IMR-90 (cell line): ENCODE measurements at regions not wholly inside any gene's neighbourhood (a gene's known extent, or its start where the extent isn't known, plus 50 kb on each side); places are given as distances from the start of the nearest gene placed in this dataset.

Experiments used
- ATAC-seq: fragments of 200-7000 bp; cut with Tn5 transposase; 2 replicates; pipeline ENCODE4 v1.9.1; 2020; ENCODE audit warnings: low read depth, mild to moderate bottlenecking, moderate library complexity
- BruUV-seq: library from RNA; stranded (reverse); fragments of 400-500 nt; replicated peaks from 2 replicates; lab custom pipeline; 2021; lab: Mats Ljungman, UMichigan
- CTCF ChIA-PET: fragments of 300-600 bp; formaldehyde crosslinking; extraction: SDS; loops from one replicate; lab custom pipeline; 2021; ENCODE audit warnings: antibody characterized with exemption; lab: Yijun Ruan, JAX
- POLR2A ChIA-PET: fragments of 300-600 bp; sonication (Branson Sonifier 250); formaldehyde crosslinking; loops from one replicate; lab custom pipeline; 2022; ENCODE audit warnings: antibody characterized with exemption; ENCODE audit not compliant: unreplicated experiment; lab: Charles Lee
- DNase-seq: peaks from one replicate; pipeline ENCODE4 v3.0.0; 2013
- H2AFZ ChIP-seq: replicated peaks from 2 replicates; pipeline ENCODE3; 2013; ENCODE audit warnings: low read length, mild to moderate bottlenecking; ENCODE audit not compliant: poor library complexity
- H2AK5ac ChIP-seq: 2 replicates; pipeline ENCODE4 v1.6.1; 2013; ENCODE audit warnings: low read depth, low read length, inconsistent platforms
- H2AK9ac ChIP-seq: replicated peaks from 2 replicates; pipeline ENCODE3; 2013; ENCODE audit warnings: mild to moderate bottlenecking, low read depth, low read length, moderate library complexity; ENCODE audit not compliant: poor library complexity
- H2BK120ac ChIP-seq: 2 replicates; pipeline ENCODE4 v1.6.1; 2013; ENCODE audit warnings: low read depth, low read length, inconsistent platforms
- H2BK15ac ChIP-seq: 3 replicates; pipeline ENCODE4 v1.6.1; 2013; ENCODE audit warnings: low read depth, low read length, inconsistent platforms
- H2BK20ac ChIP-seq: 2 replicates; pipeline ENCODE4 v1.6.1; 2013; ENCODE audit warnings: low read depth, mild to moderate bottlenecking, inconsistent platforms, low read length, moderate library complexity
- H2BK5ac ChIP-seq: 2 replicates; pipeline ENCODE4 v1.6.1; 2013; ENCODE audit warnings: mild to moderate bottlenecking, low read depth, low read length, inconsistent platforms; ENCODE audit not compliant: poor library complexity, severe bottlenecking
- H3K14ac ChIP-seq: replicated peaks from 2 replicates; pipeline ENCODE4 v1.6.1; 2013; ENCODE audit warnings: low read depth, low read length, inconsistent platforms
- H3K18ac ChIP-seq: 2 replicates; pipeline ENCODE4 v1.6.1; 2013; ENCODE audit warnings: low read depth, low read length, control low read depth
- H3K23ac ChIP-seq: 2 replicates; pipeline ENCODE4 v1.6.1; 2013; ENCODE audit warnings: low read depth, low read length, inconsistent platforms
- H3K27ac ChIP-seq: 2 replicates; pipeline ENCODE4 v1.5.1; 2013; ENCODE audit warnings: mild to moderate bottlenecking, control low read depth, low read length; ENCODE audit not compliant: insufficient read depth
- H3K27me3 ChIP-seq: 2 replicates; pipeline ENCODE4 v1.6.1; 2013; ENCODE audit warnings: low read length; ENCODE audit not compliant: control insufficient read depth, insufficient read depth
- H3K36me3 ChIP-seq: 2 replicates; pipeline ENCODE4 v1.6.1; 2013; ENCODE audit warnings: low read length, mixed read lengths; ENCODE audit not compliant: control insufficient read depth, insufficient read depth
- H3K4ac ChIP-seq: 2 replicates; pipeline ENCODE4 v1.6.1; 2013; ENCODE audit warnings: low read depth, low read length, inconsistent platforms
- H3K4me1 ChIP-seq: 2 replicates; pipeline ENCODE4 v1.6.1; 2013; ENCODE audit warnings: low read length, mixed read lengths; ENCODE audit not compliant: control insufficient read depth, insufficient read depth
- H3K4me2 ChIP-seq: 2 replicates; pipeline ENCODE4 v1.6.1; 2013; ENCODE audit warnings: low read depth, mild to moderate bottlenecking, control low read depth, low read length, moderate library complexity
- H3K4me3 ChIP-seq: 2 replicates; pipeline ENCODE4 v1.5.1; 2013; ENCODE audit warnings: low read depth, mild to moderate bottlenecking, control low read depth, low read length, moderate library complexity; ENCODE audit not compliant: insufficient read depth
- H3K56ac ChIP-seq: 2 replicates; pipeline ENCODE4 v1.6.1; 2013; ENCODE audit warnings: low read length, inconsistent platforms; ENCODE audit not compliant: insufficient read depth; ENCODE audit errors: extremely low read depth
- H3K79me1 ChIP-seq, 2 experiments: 2 replicates each; pipeline ENCODE4 v1.6.1; 2013; ENCODE audit warnings: low read length in 2 of 2, inconsistent platforms in 1 of 2, low read depth in 1 of 2
- H3K9ac ChIP-seq: 2 replicates; pipeline ENCODE4 v1.6.1; 2013; ENCODE audit warnings: low read depth, low read length, control low read depth
- H3K9me1 ChIP-seq: 2 replicates; pipeline ENCODE4 v1.6.1; 2013; ENCODE audit warnings: low read length, inconsistent platforms; ENCODE audit not compliant: insufficient read depth
- H3K9me3 ChIP-seq: 2 replicates; pipeline ENCODE4 v1.6.1; 2013; ENCODE audit warnings: low read length; ENCODE audit not compliant: control insufficient read depth, insufficient read depth
- H4K20me1 ChIP-seq: 2 replicates; pipeline ENCODE4 v1.6.1; 2013; ENCODE audit warnings: low read length, inconsistent platforms; ENCODE audit not compliant: insufficient read depth
- H4K5ac ChIP-seq: 2 replicates; pipeline ENCODE4 v1.6.1; 2013; ENCODE audit warnings: mild to moderate bottlenecking, low read depth, low read length, control low read depth
- H4K8ac ChIP-seq, 2 experiments: 2 replicates each; pipeline ENCODE4 v1.6.1; 2013; ENCODE audit warnings: low read depth in 2 of 2, low read length in 2 of 2, control low read depth in 1 of 2, inconsistent platforms in 1 of 2
- H4K91ac ChIP-seq: 2 replicates; pipeline ENCODE4 v1.6.1; 2013; ENCODE audit warnings: low read depth, low read length, inconsistent platforms; ENCODE audit not compliant: insufficient read depth
- CEBPB ChIP-seq: IDR thresholded peaks from 2 replicates; pipeline ENCODE4 v1.6.1; 2012; ENCODE audit warnings: low read depth, low read length, improper control_type of control experiment
- CHD1 ChIP-seq: IDR thresholded peaks from 2 replicates; pipeline ENCODE4 v1.6.1; 2012; ENCODE audit warnings: low read depth, low read length, improper control_type of control experiment
- FOS ChIP-seq: fragments of 150-350 bp; IDR thresholded peaks from 2 replicates; pipeline ENCODE4 v1.6.1; 2016; ENCODE audit warnings: low read depth, low read length
- MAFK ChIP-seq: IDR thresholded peaks from 2 replicates; pipeline ENCODE4 v1.6.1; 2012; ENCODE audit warnings: low read depth, low read length, improper control_type of control experiment
- MXI1 ChIP-seq: IDR thresholded peaks from 2 replicates; pipeline ENCODE4 v1.6.1; 2012; ENCODE audit warnings: low read depth, mild to moderate bottlenecking, low read length, moderate library complexity, borderline replicate concordance
- NFE2L2 ChIP-seq: fragments of 150-350 bp; IDR thresholded peaks from 2 replicates; pipeline ENCODE4 v1.6.1; 2016; ENCODE audit warnings: low read depth, mild to moderate bottlenecking, low read length
- POLR2A ChIP-seq: IDR thresholded peaks from 2 replicates; pipeline ENCODE4 v1.6.1; 2012; ENCODE audit warnings: mild to moderate bottlenecking, low read depth, low read length
- RAD21 ChIP-seq: IDR thresholded peaks from 2 replicates; pipeline ENCODE4 v1.6.1; 2012; ENCODE audit warnings: low read length, improper control_type of control experiment
- RFX5 ChIP-seq: IDR thresholded peaks from 2 replicates; pipeline ENCODE4 v1.8.0; 2012; ENCODE audit warnings: low read depth, mild to moderate bottlenecking, low read length, moderate library complexity
- SMC3 ChIP-seq: fragments of 150-350 bp; IDR thresholded peaks from 2 replicates; pipeline ENCODE4 v1.6.1; 2016; ENCODE audit warnings: low read depth, mild to moderate bottlenecking, antibody characterized with exemption, low read length, moderate library complexity
- WGBS, 2 experiments: methylation state at CpG; one replicate each; pipeline versions ENCODE4 v1.1.5 to v1.1.7; 2013; ENCODE audit warnings: missing lambda C conversion rate in 2 of 2; ENCODE audit not compliant: insufficient read length in 1 of 2; ENCODE audit errors: extremely low coverage in 2 of 2; 5-methylcytosine and 5-hydroxymethylcytosine counted together
- dilution Hi-C: fragments of 300-500 bp; cut with HindIII; formaldehyde crosslinking; loops from one replicate; pipeline ENCODE4 v1.14.3; 2018; ENCODE audit warnings: low sequenced_read_pairs; ENCODE audit not compliant: unreplicated experiment
- in situ Hi-C: fragments of 300-500 bp; cut with MboI; formaldehyde crosslinking; loops from 3 replicates; pipeline ENCODE4 v1.14.3; 2019; ENCODE audit warnings: low sequenced_read_pairs, inconsistent platforms, mixed read lengths
- intact Hi-C: fragments of 100-400 bp; cut with micrococcal nuclease; formaldehyde crosslinking; loops from 2 replicates; pipeline ENCODE4 v1.10.0; 2022
- TF ChIP-seq, protein P1 (sequence below): fragments of 150-350 bp; IDR thresholded peaks from 2 replicates; pipeline ENCODE4 v1.6.1; 2016; ENCODE audit warnings: low read depth, mild to moderate bottlenecking, low read length, moderate library complexity, borderline replicate concordance
- TF ChIP-seq, protein P2 (sequence below): fragments of 150-350 bp; IDR thresholded peaks from 2 replicates; pipeline ENCODE4 v1.6.1; 2017; ENCODE audit warnings: mild to moderate bottlenecking, antibody characterized with exemption, low read length, low read depth
- TF ChIP-seq, protein P3 (sequence below): conservative IDR thresholded peaks from 2 replicates; pipeline ENCODE4 v1.5.1; 2012; ENCODE audit warnings: mild to moderate bottlenecking, low read depth, low read length, improper control_type of control experiment

DNA sequence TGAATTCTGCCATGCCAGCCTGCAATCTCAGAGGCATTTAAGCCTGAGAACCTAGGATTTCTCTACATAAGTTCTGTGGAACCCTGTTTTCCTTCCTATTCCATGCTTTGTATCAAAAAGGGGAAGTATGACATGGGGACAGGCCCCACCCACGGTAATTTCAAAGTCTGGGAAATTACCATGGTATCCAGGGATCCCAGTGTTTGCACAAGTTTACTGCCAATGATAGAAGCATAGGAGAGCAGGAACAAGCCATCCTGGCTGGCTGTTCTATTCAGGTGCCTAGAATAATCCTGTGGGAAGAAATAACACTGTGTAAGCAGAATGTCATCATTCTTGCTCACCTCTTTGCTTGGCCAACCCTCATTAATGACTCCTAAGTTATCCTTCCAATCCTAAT is 53.8 kb upstream of the ATP1B1 start:
- no peak overlapping the region for H3K27ac ChIP-seq
- TF ChIP-seq CHD1 = no peak
- TF ChIP-seq FOS = no peak
- TF ChIP-seq, protein P1, sequence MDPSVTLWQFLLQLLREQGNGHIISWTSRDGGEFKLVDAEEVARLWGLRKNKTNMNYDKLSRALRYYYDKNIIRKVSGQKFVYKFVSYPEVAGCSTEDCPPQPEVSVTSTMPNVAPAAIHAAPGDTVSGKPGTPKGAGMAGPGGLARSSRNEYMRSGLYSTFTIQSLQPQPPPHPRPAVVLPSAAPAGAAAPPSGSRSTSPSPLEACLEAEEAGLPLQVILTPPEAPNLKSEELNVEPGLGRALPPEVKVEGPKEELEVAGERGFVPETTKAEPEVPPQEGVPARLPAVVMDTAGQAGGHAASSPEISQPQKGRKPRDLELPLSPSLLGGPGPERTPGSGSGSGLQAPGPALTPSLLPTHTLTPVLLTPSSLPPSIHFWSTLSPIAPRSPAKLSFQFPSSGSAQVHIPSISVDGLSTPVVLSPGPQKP = no peak
- TF ChIP-seq, protein P2, sequence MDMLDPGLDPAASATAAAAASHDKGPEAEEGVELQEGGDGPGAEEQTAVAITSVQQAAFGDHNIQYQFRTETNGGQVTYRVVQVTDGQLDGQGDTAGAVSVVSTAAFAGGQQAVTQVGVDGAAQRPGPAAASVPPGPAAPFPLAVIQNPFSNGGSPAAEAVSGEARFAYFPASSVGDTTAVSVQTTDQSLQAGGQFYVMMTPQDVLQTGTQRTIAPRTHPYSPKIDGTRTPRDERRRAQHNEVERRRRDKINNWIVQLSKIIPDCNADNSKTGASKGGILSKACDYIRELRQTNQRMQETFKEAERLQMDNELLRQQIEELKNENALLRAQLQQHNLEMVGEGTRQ = no peak
- TF ChIP-seq MXI1 = no peak
- TF ChIP-seq, protein P3, sequence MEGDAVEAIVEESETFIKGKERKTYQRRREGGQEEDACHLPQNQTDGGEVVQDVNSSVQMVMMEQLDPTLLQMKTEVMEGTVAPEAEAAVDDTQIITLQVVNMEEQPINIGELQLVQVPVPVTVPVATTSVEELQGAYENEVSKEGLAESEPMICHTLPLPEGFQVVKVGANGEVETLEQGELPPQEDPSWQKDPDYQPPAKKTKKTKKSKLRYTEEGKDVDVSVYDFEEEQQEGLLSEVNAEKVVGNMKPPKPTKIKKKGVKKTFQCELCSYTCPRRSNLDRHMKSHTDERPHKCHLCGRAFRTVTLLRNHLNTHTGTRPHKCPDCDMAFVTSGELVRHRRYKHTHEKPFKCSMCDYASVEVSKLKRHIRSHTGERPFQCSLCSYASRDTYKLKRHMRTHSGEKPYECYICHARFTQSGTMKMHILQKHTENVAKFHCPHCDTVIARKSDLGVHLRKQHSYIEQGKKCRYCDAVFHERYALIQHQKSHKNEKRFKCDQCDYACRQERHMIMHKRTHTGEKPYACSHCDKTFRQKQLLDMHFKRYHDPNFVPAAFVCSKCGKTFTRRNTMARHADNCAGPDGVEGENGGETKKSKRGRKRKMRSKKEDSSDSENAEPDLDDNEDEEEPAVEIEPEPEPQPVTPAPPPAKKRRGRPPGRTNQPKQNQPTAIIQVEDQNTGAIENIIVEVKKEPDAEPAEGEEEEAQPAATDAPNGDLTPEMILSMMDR = no peak
- TF ChIP-seq POLR2A = no peak
- no peak for TF ChIP-seq RFX5
- TF ChIP-seq RAD21 = no peak
- no peak for TF ChIP-seq MAFK
- no peak for TF ChIP-seq CEBPB
- no peak for TF ChIP-seq NFE2L2
- TF ChIP-seq SMC3 = no peak
- intact Hi-C loops (no loop called here), in situ Hi-C loops (no loop called here), dilution Hi-C loops (no loop called here)
- H3K23ac ChIP-seq = no peak overlapping the region
- CTCF ChIA-PET = no interaction called here
- no TSS peak for BruUV-seq
- WGBS, 2 experiments = 60% methylated on average over 1 of the region's 1 CpG; no CpG with 5 or more reads in 1 of the 2 experiments
- no peak overlapping the region for H3K14ac ChIP-seq
- H2AK5ac ChIP-seq = no peak overlapping the region
- no peak for DNase-seq
- H3K56ac ChIP-seq = no peak overlapping the region
- no peaks in the 10 kb centered on the region for H3K9me1 ChIP-seq
- no peak overlapping the region for H2BK15ac ChIP-seq
- H3K36me3 ChIP-seq = no peaks in the 10 kb centered on the region
- H2BK120ac ChIP-seq = no peak overlapping the region
- H4K20me1 ChIP-seq = no peaks in the 10 kb centered on the region
- H3K4ac ChIP-seq = no peak overlapping the region
- POLR2A ChIA-PET = no interaction called here
- H3K4me1 ChIP-seq = no peaks in the 10 kb centered on the region
- ATAC-seq = no peak
- no peaks in the 10 kb centered on the region for H3K79me1 ChIP-seq
- no peaks in the 10 kb centered on the region for H3K9me3 ChIP-seq
- no peak overlapping the region for H3K9ac ChIP-seq
- H3K18ac ChIP-seq = no peak overlapping the region
- no peak overlapping the region for H2AFZ ChIP-seq
- no peak overlapping the region for H2BK5ac ChIP-seq
- H4K8ac ChIP-seq = no peak overlapping the region
- H2AK9ac ChIP-seq = no peak overlapping the region
- no peak overlapping the region for H4K91ac ChIP-seq
- H3K27me3 ChIP-seq = no peaks in the 10 kb centered on the region
- no peak overlapping the region for H3K4me2 ChIP-seq
- no peak overlapping the region for H4K5ac ChIP-seq
- H3K4me3 ChIP-seq = no peak overlapping the region
- H2BK20ac ChIP-seq = no peak overlapping the region
